GM12891 (cell line): ENCODE measurements at regions not wholly inside any gene's neighbourhood (a gene's known extent, or its start where the extent isn't known, plus 50 kb on each side); places are given as distances from the start of the nearest gene placed in this dataset.

Source experiments
- PAX5 ChIP-seq: IDR thresholded peaks from 2 replicates; pipeline ENCODE4 v1.6.1; 2011; ENCODE audit warnings: low read length, moderate library complexity, mild to moderate bottlenecking; ENCODE audit not compliant: insufficient read depth, severe bottlenecking
- POLR2A ChIP-seq: IDR thresholded peaks from 2 replicates; pipeline ENCODE4 v1.6.1; 2011; ENCODE audit warnings: low read depth, low read length, control low read depth
- POLR2AphosphoS5 ChIP-seq: IDR thresholded peaks from 2 replicates; pipeline ENCODE4 v1.6.1; 2011; ENCODE audit warnings: low read depth, low read length, control low read depth
- POU2F2 ChIP-seq: IDR thresholded peaks from 2 replicates; pipeline ENCODE4 v1.6.1; 2011; ENCODE audit warnings: low read depth, mild to moderate bottlenecking, control low read depth, low read length, moderate library complexity
- SPI1 ChIP-seq: IDR thresholded peaks from 2 replicates; pipeline ENCODE4 v1.6.1; 2011; ENCODE audit warnings: low read depth, low read length, control low read depth
- TAF1 ChIP-seq: IDR thresholded peaks from 2 replicates; pipeline ENCODE4 v1.6.1; 2011; ENCODE audit warnings: low read depth, low read length, control low read depth

GRCh38 chrX:144791298-144791697 is 456.0 kb upstream of the SPANXN1 start:
- no peak for TF ChIP-seq SPI1
- no peak for TF ChIP-seq POLR2A
- no peak for TF ChIP-seq POLR2AphosphoS5
- TF ChIP-seq TAF1: no peak
- TF ChIP-seq PAX5: no peak
- no peak for TF ChIP-seq POU2F2
